ENCODE measurements at regions not wholly inside any gene's neighbourhood (a gene's known extent, or its start where the extent isn't known, plus 50 kb on each side); places are given as distances from the start of the nearest gene placed in this dataset.

GRCh38 chr6:170147056-170147787, 143.7 kb downstream of the DLL1 start:
- TF ChIP-seq CTCF (IDR thresholded peaks at IDR 0.05) (no peak), POLR2A (IDR thresholded peaks at IDR 0.05) (no peak)

All from testis (tissue), 2 donors.